ENCODE measurements at regions not wholly inside any gene's neighbourhood (a gene's known extent, or its start where the extent isn't known, plus 50 kb on each side); places are given as distances from the start of the nearest gene placed in this dataset.

DNA sequence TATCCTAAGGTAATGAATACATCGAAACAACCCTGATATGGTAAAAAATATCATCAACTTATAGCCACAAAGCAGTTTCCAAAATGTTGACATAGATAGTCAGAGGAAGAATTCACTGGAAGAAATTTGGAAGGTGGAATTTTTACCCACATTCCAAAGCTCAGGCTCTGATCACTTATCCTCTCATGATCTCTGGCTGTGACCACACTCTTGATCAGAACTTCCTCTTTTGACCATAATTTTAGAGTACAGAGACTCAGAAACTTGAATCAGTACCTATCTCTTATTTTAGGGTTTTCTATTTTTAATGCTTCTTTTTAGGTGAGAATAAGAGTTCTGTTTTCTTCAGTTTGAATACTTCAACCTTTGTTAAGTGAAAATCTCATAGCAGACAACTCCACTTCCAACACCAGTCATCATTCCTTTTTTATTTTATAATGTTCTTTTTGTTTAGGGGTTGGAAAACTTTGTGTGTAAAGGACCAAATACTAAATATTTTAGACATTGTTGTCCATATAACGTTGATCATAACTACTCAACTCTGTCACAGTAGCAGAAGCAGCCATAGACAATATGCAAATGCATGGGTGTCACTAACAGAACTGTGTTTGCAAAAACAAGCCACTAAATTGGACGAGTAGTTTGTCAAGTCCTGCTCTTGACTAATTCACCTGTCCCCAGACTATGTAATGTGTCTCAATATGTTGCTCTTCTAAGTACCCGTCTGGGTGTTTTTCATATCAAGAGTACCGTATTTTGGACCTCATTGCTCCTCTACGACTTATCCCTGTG, 891.6 kb upstream of the CRIM1 start:
- no peak overlapping the region for H3K4me3 ChIP-seq (ENCODE audit: low read depth, low read length)
- TF ChIP-seq, protein P1, sequence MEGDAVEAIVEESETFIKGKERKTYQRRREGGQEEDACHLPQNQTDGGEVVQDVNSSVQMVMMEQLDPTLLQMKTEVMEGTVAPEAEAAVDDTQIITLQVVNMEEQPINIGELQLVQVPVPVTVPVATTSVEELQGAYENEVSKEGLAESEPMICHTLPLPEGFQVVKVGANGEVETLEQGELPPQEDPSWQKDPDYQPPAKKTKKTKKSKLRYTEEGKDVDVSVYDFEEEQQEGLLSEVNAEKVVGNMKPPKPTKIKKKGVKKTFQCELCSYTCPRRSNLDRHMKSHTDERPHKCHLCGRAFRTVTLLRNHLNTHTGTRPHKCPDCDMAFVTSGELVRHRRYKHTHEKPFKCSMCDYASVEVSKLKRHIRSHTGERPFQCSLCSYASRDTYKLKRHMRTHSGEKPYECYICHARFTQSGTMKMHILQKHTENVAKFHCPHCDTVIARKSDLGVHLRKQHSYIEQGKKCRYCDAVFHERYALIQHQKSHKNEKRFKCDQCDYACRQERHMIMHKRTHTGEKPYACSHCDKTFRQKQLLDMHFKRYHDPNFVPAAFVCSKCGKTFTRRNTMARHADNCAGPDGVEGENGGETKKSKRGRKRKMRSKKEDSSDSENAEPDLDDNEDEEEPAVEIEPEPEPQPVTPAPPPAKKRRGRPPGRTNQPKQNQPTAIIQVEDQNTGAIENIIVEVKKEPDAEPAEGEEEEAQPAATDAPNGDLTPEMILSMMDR (IDR thresholded peaks at IDR 0.05; ENCODE audit: insufficient read depth, low read depth, low read length, missing control alignments) = no peak
- peak; percentile 4 for DNase-seq (ENCODE audit: low read depth)

DNA sequence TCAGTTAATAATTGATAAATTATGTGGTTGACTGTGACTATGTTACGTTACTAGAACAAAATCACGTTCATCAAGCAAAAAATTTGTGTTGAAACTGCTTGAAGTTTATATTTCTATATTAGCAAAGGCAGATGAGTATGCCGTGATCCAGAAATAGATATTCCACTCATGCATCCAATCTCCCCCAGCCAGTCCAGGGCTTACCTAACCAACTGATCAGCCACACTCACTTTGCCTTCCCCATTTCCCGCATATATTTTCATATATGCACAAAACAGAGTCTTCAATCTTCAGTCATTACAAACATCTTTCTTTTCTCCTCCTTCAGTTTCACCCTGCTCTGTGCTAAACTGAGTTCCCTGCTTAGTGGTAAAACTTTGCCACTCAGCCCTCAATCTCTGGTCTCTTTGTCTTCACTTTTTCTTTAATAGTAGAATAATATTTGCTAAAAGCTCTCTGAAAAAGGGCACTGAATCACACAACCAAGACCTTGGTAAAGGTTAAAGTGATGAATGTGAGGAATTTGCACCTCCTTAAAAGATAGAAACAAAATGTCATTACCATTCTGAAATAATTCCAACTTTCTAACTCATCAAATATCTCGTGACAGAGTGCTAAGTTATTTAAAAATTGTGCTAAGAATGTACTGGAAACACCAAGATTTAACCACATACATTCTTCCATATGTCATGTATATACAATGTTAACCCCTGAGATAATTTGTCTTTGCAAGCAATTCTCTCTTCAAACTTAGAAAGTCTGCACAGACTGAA, 893.2 kb upstream of the CRIM1 start:
- H3K4me3 ChIP-seq (ENCODE audit: low read depth, low read length) = no peak overlapping the region
- TF ChIP-seq, protein P1 (IDR thresholded peaks at IDR 0.05; ENCODE audit: insufficient read depth, low read depth, low read length, missing control alignments) = no peak
- no peak for DNase-seq (ENCODE audit: low read depth)

DNA sequence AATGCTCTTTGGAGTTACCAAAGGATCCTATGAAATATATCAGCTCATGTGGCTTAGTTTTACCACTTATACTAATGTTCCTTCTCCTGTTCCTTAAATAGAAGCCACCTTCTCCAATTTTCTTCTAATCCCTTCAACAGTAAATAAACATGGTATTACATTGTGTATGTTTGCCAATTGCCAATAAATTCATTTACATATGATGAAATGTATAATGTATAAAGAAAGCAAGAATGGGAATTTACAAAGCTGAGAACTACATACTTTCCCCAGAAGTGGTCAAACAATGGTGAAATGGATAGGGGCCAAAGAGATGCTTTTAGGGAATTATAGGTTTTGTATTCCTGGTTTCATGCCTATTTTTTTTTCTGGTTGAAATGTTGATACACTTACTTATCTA, 894.2 kb upstream of the CRIM1 start:
- no peak overlapping the region for H3K4me3 ChIP-seq (ENCODE audit: low read depth, low read length)
- no peak for DNase-seq (ENCODE audit: low read depth)
- TF ChIP-seq, protein P1 (IDR thresholded peaks at IDR 0.05; ENCODE audit: insufficient read depth, low read depth, low read length, missing control alignments) = no peak

DNA sequence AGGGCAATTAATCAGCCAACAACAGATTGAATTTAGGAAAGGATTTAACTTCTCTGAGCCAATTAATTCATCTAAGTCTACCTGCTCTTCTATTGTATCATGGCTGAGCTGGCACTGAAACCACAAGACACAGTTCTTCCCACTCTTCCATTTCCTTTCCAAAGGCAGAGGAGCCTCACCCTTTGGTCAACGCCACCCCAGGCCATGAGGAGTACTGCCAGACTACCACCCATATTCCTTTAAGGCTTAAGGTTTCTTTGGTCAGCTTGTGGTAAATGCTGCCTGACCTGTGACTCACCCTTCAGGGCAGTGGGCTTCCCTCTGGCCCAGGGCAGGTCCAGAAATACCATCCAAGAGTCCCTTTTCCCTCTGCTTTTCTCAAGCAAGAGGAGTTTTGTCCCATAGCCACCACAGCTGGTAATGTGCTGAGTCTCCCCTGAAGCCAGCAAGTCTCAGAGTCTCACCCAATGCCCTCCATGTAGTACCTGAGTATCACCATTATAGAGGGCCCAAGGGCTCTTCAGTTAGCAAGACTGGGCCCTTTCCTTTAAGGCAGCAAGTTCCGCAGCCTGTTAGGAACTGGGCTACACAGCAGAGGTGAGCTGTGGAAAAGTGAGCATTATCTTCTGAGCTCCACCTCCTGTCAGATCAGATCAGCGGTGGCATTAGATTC, 900.5 kb upstream of the CRIM1 start:
- no peak overlapping the region for H3K4me3 ChIP-seq (ENCODE audit: low read depth, low read length)
- TF ChIP-seq, protein P1 (IDR thresholded peaks at IDR 0.05; ENCODE audit: insufficient read depth, low read depth, low read length, missing control alignments) = no peak
- no peak for DNase-seq (ENCODE audit: low read depth)

DNA sequence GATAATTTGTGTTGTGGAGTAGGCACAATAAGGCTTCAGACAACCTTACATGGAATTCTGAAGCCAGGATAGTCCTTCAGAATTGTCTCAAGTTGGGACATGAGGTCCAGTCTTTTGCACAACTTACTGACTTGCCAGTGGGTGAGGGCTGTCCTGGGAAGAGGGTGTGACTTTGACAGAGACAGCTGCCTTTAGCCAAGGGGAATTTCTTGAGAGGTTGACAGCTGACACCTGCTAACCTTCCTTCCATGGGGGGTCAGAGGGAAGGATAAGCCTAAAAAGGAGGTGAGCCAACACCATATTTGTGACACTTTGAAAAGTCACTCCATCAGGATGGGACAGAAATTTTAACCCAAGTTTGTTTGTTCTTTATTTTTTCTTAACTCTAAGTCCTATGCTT, 907.8 kb upstream of the CRIM1 start:
- TF ChIP-seq, protein P1 (IDR thresholded peaks at IDR 0.05; ENCODE audit: insufficient read depth, low read depth, low read length, missing control alignments) = no peak
- no peak overlapping the region for H3K4me3 ChIP-seq (ENCODE audit: low read depth, low read length)
- DNase-seq (ENCODE audit: low read depth) = no peak

DNA sequence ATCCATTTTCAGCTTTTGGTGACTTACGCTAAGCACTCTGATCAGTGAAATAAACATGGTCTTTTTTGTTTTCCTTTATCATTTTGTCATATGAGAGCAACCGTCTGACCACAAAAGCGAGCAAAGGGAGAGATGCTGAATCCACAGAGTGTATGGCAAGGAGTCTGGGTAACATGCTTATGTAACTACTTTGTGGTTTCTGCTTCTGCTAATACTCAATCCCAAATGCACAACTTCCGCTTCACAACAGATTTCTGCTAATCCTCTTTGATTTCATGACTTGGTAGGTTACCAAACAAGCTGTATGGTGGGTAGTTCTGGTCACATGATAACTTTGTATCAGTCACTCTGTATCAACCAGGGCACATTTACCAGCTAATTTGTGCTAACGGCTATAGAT, 908.4 kb upstream of the CRIM1 start:
- TF ChIP-seq, protein P1 (IDR thresholded peaks at IDR 0.05; ENCODE audit: insufficient read depth, low read depth, low read length, missing control alignments) = no peak
- DNase-seq (ENCODE audit: low read depth) = no peak
- H3K4me3 ChIP-seq (ENCODE audit: low read depth, low read length) = no peak overlapping the region

All from GM12865 (cell line).